ENCODE measurements at regions not wholly inside any gene's neighbourhood (a gene's known extent, or its start where the extent isn't known, plus 50 kb on each side); places are given as distances from the start of the nearest gene placed in this dataset.
A peak's percentile ranks its signal among the peaks of the same experiment; 100 is the strongest.

DNA sequence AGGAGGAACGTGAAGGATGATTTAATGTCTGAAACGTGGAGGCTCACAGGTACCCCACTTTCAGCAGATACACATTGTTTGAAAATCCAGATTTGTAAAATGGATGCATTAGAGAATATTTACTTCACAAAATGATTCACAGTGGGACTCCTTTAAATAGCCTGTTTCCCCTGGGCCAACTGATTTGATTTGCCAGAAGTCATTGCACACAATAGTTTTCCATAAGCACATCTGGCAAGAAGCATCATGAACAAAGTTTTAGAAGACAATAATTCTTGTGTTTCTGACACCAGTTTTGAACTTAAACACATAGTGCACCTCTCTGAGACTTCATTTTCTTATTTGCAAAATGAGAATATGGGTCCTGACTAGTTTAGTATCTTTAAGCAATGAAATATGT is 451.4 kb upstream of the SLC14A2 start:
- no peaks in the 10 kb centered on the region for H3K27me3 Mint-ChIP-seq (ENCODE audit: low read depth)
- peaks cover 36% of the 10 kb centered on the region for H3K4me1 Mint-ChIP-seq (ENCODE audit: low read depth)
- H3K36me3 Mint-ChIP-seq (ENCODE audit: low read depth), result no peaks in the 10 kb centered on the region
- H3K4me3 Mint-ChIP-seq (ENCODE audit: unreplicated experiment), result no peak overlapping the region
- H3K9me3 Mint-ChIP-seq (ENCODE audit: low read depth), result no peaks in the 10 kb centered on the region
- H3K27ac Mint-ChIP-seq (ENCODE audit: unreplicated experiment), result no peak overlapping the region
- no peak for DNase-seq (ENCODE audit: low spot score)
- TF ChIP-seq, protein P1, sequence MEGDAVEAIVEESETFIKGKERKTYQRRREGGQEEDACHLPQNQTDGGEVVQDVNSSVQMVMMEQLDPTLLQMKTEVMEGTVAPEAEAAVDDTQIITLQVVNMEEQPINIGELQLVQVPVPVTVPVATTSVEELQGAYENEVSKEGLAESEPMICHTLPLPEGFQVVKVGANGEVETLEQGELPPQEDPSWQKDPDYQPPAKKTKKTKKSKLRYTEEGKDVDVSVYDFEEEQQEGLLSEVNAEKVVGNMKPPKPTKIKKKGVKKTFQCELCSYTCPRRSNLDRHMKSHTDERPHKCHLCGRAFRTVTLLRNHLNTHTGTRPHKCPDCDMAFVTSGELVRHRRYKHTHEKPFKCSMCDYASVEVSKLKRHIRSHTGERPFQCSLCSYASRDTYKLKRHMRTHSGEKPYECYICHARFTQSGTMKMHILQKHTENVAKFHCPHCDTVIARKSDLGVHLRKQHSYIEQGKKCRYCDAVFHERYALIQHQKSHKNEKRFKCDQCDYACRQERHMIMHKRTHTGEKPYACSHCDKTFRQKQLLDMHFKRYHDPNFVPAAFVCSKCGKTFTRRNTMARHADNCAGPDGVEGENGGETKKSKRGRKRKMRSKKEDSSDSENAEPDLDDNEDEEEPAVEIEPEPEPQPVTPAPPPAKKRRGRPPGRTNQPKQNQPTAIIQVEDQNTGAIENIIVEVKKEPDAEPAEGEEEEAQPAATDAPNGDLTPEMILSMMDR (IDR thresholded peaks at IDR 0.05), result no peak

DNA sequence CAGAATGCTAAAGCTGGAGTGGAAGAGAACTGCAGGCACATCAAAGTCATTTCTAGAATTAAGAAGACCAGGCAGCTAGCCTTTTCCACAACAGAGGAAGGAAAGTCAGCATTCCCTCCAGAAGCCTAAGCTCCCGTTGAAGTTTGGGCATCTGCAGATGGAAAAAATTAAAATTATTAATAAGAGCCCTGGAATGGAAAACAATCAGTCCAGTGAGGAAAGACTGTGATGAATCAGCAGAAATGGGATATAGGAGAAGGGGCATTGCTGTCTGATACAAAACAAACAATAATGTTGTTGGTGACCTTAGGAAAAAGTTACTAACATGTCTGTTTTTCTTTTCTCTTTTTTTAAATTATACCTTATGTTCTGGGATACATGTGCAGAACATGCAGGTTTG is 450.7 kb upstream of the SLC14A2 start:
- peaks cover 40% of the 10 kb centered on the region for H3K4me1 Mint-ChIP-seq (ENCODE audit: low read depth)
- H3K27me3 Mint-ChIP-seq (ENCODE audit: low read depth), result no peaks in the 10 kb centered on the region
- TF ChIP-seq, protein P1 (IDR thresholded peaks at IDR 0.05), result no peak
- no peaks in the 10 kb centered on the region for H3K36me3 Mint-ChIP-seq (ENCODE audit: low read depth)
- H3K27ac Mint-ChIP-seq (ENCODE audit: unreplicated experiment), result no peak overlapping the region
- H3K4me3 Mint-ChIP-seq (ENCODE audit: unreplicated experiment), result no peak overlapping the region
- DNase-seq (ENCODE audit: low spot score), result no peak
- no peaks in the 10 kb centered on the region for H3K9me3 Mint-ChIP-seq (ENCODE audit: low read depth)

DNA sequence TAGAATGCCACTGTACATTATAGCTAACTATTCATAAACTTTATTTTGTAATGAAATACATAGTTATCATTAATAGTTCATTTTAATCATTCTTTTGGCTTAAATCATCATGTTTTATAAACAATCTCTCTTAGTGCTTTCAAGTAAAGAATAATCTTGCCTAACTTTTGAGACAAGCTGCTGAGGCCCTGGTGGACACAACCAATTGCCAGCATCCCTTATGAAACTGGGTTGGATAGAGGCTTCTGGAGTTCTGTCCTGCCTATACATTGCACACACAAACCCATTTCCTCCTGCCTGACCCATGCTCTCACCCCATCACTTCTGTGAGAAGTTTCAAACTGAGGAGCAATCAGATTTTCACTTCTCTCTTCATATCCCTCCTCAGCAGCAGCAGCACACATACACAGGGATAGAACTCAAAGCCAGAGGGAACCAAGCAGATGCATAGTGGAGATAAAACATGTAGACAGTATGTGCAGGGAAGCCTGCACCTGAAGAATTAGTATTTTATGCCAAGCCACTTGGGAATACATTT is 450.0 kb upstream of the SLC14A2 start:
- no peaks in the 10 kb centered on the region for H3K36me3 Mint-ChIP-seq (ENCODE audit: low read depth)
- H3K4me1 Mint-ChIP-seq (ENCODE audit: low read depth), result peaks cover 46% of the 10 kb centered on the region
- DNase-seq (ENCODE audit: low spot score), result no peak
- H3K4me3 Mint-ChIP-seq (ENCODE audit: unreplicated experiment), result no peak overlapping the region
- no peaks in the 10 kb centered on the region for H3K9me3 Mint-ChIP-seq (ENCODE audit: low read depth)
- TF ChIP-seq, protein P1 (IDR thresholded peaks at IDR 0.05), result no peak
- H3K27ac Mint-ChIP-seq (ENCODE audit: unreplicated experiment), result no peak overlapping the region
- H3K27me3 Mint-ChIP-seq (ENCODE audit: low read depth), result no peaks in the 10 kb centered on the region

DNA sequence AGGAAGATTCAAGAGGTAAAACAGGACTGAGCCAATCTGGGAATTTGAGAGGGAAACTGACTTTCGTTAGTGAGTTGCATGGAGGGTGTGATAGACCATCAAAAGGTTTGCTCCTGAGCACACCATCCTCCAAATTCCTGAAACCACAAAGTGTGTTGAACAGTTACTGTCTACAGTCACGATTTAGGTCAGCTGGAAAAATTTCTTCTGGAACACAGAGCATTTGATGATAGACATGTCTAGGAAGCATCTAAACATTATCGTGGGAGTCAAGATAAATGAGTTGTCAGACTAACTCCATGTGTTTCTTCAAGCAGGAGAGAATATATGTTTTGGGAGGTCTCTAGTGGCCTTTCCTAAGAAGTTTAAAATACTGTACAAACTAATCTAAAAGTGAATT is 449.4 kb upstream of the SLC14A2 start:
- peaks cover 46% of the 10 kb centered on the region for H3K4me1 Mint-ChIP-seq (ENCODE audit: low read depth)
- H3K27ac Mint-ChIP-seq (ENCODE audit: unreplicated experiment), result no peak overlapping the region
- H3K4me3 Mint-ChIP-seq (ENCODE audit: unreplicated experiment), result no peak overlapping the region
- H3K36me3 Mint-ChIP-seq (ENCODE audit: low read depth), result no peaks in the 10 kb centered on the region
- no peaks in the 10 kb centered on the region for H3K9me3 Mint-ChIP-seq (ENCODE audit: low read depth)
- DNase-seq (ENCODE audit: low spot score), result no peak
- TF ChIP-seq, protein P1 (IDR thresholded peaks at IDR 0.05), result no peak
- H3K27me3 Mint-ChIP-seq (ENCODE audit: low read depth), result no peaks in the 10 kb centered on the region

DNA sequence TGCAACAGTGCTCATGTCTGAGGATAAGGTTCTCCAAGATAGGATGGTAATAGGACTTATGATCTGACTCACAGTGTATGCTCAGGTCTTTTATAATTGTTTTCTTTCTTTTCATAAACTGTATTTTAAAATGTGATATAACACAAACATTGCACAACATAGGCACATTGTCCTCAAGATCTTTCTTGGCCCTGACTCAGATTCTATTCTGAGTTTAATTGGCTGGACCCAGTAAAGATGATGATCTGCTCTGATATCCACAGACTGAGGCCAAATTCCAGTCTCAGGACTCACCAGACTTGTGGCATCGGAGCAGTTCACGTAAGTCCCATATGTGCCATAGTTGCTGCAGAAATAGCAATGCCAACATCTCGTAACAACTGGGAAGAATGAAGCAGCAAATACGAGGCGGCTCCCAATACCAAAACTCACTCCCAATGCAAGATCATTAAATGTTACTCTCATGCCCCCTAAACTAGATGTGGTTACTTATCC is 448.9 kb upstream of the SLC14A2 start:
- no peaks in the 10 kb centered on the region for H3K36me3 Mint-ChIP-seq (ENCODE audit: low read depth)
- H3K9me3 Mint-ChIP-seq (ENCODE audit: low read depth), result no peaks in the 10 kb centered on the region
- H3K4me3 Mint-ChIP-seq (ENCODE audit: unreplicated experiment), result no peak overlapping the region
- H3K27ac Mint-ChIP-seq (ENCODE audit: unreplicated experiment), result peak overlapping the region; percentile 49
- TF ChIP-seq, protein P1 (IDR thresholded peaks at IDR 0.05), result no peak
- H3K27me3 Mint-ChIP-seq (ENCODE audit: low read depth), result no peaks in the 10 kb centered on the region
- H3K4me1 Mint-ChIP-seq (ENCODE audit: low read depth), result peaks cover 46% of the 10 kb centered on the region
- no peak for DNase-seq (ENCODE audit: low spot score)
